Head of caudate nucleus (tissue), 42 donors: ENCODE measurements at regions not wholly inside any gene's neighbourhood (a gene's known extent, or its start where the extent isn't known, plus 50 kb on each side); places are given as distances from the start of the nearest gene placed in this dataset.
"Not testable (repeated sequence)": the region's sequence is repeated elsewhere in the genome, so short reads cannot be mapped to it uniquely, and the experiment has no call there.

Experiments
- DNase-seq, 42 donors: peaks; one replicate each; pipeline versions ENCODE4 v3.0.0 to v3.0.0-alpha.2; 2020 to 2021; ENCODE audit warnings: mixed read lengths in 7 of 42
- intact Hi-C: fragments of 100-400 bp; cut with DNase I; formaldehyde crosslinking; loops from one replicate; pipeline ENCODE4 v1.15.0; 2022

GRCh38 chr11:112693781-112694180 lies 267.4 kb upstream of the NCAM1 start:
- DNase-seq, result no peak
- intact Hi-C loops, result no loop called here

- intact Hi-C loops, result no loop called here
These were observed 267.0 kb upstream of the NCAM1 start for GRCh38 chr11:112694245-112694644.

GRCh38 chr11:112694813-112695212 lies 266.4 kb upstream of the NCAM1 start:
- intact Hi-C loops, result no loop called here
- DNase-seq, result no peak

More at GRCh38 chr11:112694245-112694644, 267.0 kb upstream of the NCAM1 start:
- DNase-seq, result no peak

- DNase-seq, result peak; percentile 62 to 94 (median 85)
- intact Hi-C loops, result no loop called here
These were observed 263.6 kb upstream of the NCAM1 start for GRCh38 chr11:112697391-112698178.

DNA sequence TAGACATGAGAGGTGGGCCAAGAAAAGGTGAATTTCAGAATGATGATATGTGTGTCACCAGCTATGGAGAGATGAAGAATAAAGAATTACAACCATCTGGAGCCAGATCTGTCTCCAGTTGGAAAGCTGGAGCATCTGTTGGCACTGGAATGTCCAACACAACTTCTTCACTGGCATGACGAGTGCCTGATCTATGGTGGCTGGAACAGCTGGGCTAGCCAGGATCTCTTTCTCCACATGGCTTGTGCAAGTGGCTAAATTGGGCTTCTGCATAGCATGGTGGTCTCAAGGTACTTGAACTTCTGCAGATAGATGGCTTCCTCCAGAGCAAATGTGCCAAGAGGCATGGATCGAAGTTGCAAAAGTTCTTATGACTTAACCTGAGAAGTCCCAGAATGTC lies 256.1 kb upstream of the NCAM1 start:
- no peak for DNase-seq
- intact Hi-C loops, result no loop called here

DNA sequence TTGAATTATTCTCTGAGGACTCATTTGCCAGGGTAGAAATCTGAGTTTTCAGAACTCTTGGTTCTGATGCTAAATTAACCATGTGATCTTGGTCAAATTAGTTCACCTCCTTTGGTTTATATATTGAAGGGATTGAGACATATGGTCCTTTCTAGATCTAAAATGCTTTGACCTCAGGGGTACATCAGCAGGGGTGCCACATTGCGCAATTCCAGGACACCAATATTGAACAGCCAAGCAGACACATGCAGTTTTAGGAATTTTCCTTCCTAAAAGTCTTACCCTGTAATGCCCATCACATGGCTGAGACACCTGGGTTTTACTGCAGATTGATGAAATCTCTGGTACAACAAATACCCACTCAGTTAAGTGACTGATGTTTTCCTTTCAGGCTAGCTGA lies 254.4 kb upstream of the NCAM1 start:
- DNase-seq, result no peak
- intact Hi-C loops, result no loop called here

GRCh38 chr11:112714340-112714739 lies 246.9 kb upstream of the NCAM1 start:
- intact Hi-C loops, DNase-seq: not testable (repeated sequence)

DNA sequence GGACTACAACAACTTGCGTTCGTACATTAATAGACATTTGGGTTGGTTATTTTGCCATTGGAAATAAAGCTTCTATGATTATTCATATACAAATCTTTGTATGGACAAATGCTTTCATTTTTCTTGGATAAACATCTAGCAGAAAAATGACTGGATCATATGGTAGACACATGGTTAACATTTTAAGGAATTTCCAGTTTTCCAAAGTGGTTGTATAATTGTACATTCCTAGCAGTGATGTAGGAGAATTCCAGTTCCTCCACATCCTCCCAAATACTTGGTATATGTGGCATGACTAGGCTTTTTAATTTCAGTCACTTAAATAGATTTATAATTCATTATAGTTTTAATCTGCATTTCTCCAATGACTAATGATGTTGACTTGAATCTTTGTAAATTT lies 246.2 kb upstream of the NCAM1 start:
- intact Hi-C loops, result no loop called here
- no peak for DNase-seq

GRCh38 chr11:112718483-112718882 lies 242.7 kb upstream of the NCAM1 start:
- intact Hi-C loops, result no loop called here
- DNase-seq, result no peak

- intact Hi-C loops, result no loop called here
- no peak for DNase-seq
These were observed 241.3 kb upstream of the NCAM1 start for GRCh38 chr11:112719736-112720525.

DNA sequence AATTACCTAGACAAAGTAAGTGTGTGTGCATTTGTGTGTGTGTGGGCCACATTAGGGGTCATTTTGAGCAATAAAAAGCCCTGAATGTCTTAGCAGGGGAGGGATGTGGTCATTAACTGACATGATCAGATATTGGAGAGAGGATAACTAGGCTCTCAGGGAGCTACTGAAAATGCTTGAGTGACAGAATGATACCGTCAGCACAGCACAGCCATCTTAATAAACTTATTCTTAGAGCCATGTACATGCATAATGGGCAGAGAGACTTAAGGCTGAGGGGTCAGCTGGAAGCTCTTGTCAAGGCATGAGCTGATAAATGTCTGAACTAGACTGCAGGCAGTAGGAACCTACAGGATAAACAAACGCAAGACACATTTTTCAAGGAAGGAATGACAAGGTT lies 239.1 kb upstream of the NCAM1 start:
- intact Hi-C loops, result no loop called here
- no peak for DNase-seq

- DNase-seq, result no peak
- intact Hi-C loops, result no loop called here
These were observed 238.3 kb upstream of the NCAM1 start for GRCh38 chr11:112722876-112723275.

DNA sequence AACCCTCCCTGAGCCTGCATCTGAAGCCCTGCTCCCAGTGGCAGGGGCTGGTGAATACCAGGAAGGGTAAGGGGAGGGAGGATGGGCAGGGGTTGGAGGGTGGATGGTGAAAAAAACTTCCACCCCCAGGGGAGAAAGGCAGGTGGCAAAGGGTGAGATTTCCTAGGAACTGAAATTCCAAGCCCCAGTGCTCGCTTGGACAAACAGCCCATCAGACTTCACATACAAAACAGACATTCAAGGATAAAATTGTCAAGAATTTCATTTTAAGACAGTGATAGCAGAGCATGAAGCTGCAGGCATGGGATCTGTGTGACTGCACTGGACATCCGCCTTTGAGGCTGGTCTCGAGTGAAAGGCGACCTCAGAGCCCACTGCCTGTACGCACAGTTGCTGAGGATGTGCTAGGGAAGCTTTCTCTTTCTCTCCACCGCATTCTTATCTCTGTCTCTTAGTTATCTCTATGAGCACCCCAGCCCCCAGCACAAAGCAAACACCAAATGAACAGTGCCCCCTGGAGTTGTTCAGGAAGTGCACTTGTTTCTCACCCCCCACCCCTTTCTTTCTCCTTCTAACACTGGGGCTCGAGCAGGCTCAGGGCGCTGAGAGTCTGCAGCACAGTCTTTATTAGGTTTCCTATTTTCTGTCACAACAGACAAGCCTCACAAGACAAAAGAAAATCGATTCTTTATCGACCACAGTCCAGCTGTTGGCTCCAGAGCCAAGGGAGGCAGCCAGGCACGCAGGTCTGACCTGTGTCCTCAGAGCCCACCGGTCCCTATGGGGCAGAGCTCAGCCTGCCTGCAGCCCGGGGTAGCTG lies 237.3 kb upstream of the NCAM1 start:
- no peak for DNase-seq

DNA sequence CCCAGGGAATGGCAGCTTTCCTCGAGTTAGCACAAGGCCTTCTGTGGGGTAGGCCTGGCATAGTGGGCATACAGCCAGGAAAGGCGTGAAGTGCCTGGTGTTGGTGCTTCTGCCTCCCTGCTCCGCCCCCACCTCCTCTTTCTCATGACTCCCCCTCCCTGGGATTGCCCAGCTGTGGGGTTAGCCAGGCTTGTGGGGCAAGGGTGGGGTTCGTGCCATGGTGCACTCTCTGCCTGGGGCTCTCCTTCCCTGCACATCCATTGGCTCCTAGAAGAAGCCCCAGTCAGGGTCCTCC lies 236.8 kb upstream of the NCAM1 start:
- intact Hi-C loops, result no loop called here
- DNase-seq, result peak in 17 of 42 donors; percentile 14 to 67 (median 37)

More for the DNA sequence above, 237.3 kb upstream of the NCAM1 start:
- intact Hi-C loops, result no loop called here

DNA sequence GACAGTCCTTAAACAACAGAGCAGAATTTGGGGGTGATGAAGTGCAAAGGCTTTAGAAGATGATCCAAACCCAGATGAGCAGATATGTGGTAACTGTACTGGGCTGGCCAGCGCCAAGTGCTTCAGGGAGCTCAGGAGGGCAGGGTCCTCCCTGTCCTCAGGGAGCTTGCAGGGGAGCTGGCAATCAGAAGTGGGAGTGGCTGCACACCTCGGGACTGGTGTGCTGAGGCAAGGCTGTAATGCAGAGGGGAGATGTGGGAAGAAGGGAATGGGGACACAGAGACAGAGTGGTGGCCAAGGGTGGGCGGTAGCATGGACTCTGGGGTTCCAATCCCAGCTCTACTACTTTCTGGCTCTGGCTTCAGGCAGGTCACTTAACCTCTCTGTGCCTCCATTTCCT lies 235.6 kb upstream of the NCAM1 start:
- no peak for DNase-seq
- intact Hi-C loops, result no loop called here

DNA sequence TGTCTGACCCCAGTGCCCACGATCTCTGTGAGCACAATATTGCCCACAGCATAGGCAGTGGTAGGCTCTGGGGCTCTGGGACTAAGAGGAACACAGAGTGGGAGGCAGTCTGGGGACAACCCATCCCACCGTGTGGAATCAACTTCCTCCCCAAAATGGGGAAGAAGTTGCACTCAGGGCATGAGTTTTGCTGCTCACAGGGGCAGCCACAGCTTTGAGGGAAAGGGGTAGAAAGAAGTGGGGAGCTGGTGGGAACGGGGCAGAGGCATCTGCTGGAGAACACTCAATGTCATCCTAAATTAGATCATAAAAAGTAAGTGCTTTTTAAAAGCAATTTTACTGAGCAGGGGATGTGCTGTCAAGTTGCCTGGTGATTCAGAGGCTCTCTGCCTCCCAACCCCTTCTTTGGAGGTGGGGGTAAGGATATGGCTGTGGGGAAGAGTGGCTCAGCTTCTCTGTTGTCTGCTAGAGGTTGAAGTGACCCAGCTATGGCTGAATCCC lies 233.8 kb upstream of the NCAM1 start:
- intact Hi-C loops, result no loop called here
- DNase-seq, result peak in 8 of 42 donors; percentile 20 to 56 (median 38)

GRCh38 chr11:112728288-112728687 lies 232.9 kb upstream of the NCAM1 start:
- intact Hi-C loops, result no loop called here
- no peak for DNase-seq

GRCh38 chr11:112728716-112729115 lies 232.5 kb upstream of the NCAM1 start:
- intact Hi-C loops, result no loop called here
- DNase-seq, result peak in 1 of 42 donors; percentile 20

- intact Hi-C loops, result loop anchor here (10.0 kb wide), 1 partner anchor 76 kb away; no protein-coding TSS in a partner anchor
- peak in 2 of 42 donors; percentile 8 to 19 for DNase-seq
These were observed 230.6 kb upstream of the NCAM1 start for GRCh38 chr11:112730591-112730990.
